K562 (cell line): ENCODE measurements at regions not wholly inside any gene's neighbourhood (a gene's known extent, or its start where the extent isn't known, plus 50 kb on each side); places are given as distances from the start of the nearest gene placed in this dataset.

Source experiments
- ATAC-seq: fragments of 200-7000 bp; cut with Tn5 transposase; 3 replicates; pipeline ENCODE4 v1.9.1; 2020; ENCODE audit warnings: moderate library complexity
- BruUV-seq: library from RNA; stranded (reverse); fragments of 400-500 nt; replicated peaks from 2 replicates; lab custom pipeline; 2021; lab: Mats Ljungman, UMichigan
- CTCF ChIA-PET: fragments of 300-600 bp; formaldehyde crosslinking; extraction: SDS; loops from one replicate; lab custom pipeline; 2021; ENCODE audit warnings: low intra/inter-chr PET ratio; lab: Yijun Ruan, JAX
- POLR2A ChIA-PET: fragments of 300-600, 350-650 bp; sonication (Branson Sonifier 250); formaldehyde crosslinking; extraction: SDS; loops from one replicate; lab custom pipeline; 2021; ENCODE audit warnings: antibody characterized with exemption, inconsistent platforms; lab: Yijun Ruan, JAX
- DNase-seq, 4 experiments: peaks; one replicate each; pipeline versions ENCODE4 v3.0.0 to v3.0.0-alpha.2; 2011 to 2018; ENCODE audit warnings: low spot score in 3 of 4, mixed read lengths in 3 of 4; ENCODE audit errors: extremely low read depth in 1 of 4
- FAIRE-seq: peaks from 2 replicates; lab custom pipeline; 2011; peaks lifted over from hg19 to GRCh38; lab: Jason Lieb, UNC
- H2AFZ ChIP-seq: 2 replicates; pipeline ENCODE4 v1.6.0; 2011; ENCODE audit warnings: low read depth, low read length, control low read depth, inconsistent platforms
- H3K27ac ChIP-seq: fragments of 200-600 bp; 3 replicates; pipeline ENCODE4 v1.8.0; 2011; ENCODE audit warnings: low read depth, mild to moderate bottlenecking, control low read depth, inconsistent platforms, low read length, moderate library complexity, mixed read lengths; ENCODE audit errors: extremely low read depth
- H3K27me3 ChIP-seq, 2 experiments: fragments of 300-600 bp in 1 of 2; 2 replicates in 1 of 2; 3 replicates in 1 of 2; pipeline versions ENCODE4 v1.6.0 to v1.8.0; 2011; ENCODE audit warnings: inconsistent platforms in 2 of 2, low read length in 2 of 2, mild to moderate bottlenecking in 1 of 2, mixed read lengths in 1 of 2, moderate library complexity in 1 of 2; ENCODE audit not compliant: control insufficient read depth in 2 of 2, insufficient read depth in 2 of 2
- H3K36me3 ChIP-seq: fragments of 300-600 bp; 3 replicates; pipeline ENCODE4 v1.8.0; 2011; ENCODE audit warnings: mild to moderate bottlenecking, low read length, inconsistent platforms; ENCODE audit not compliant: control insufficient read depth, insufficient read depth
- H3K4me1 ChIP-seq, 2 experiments: fragments of 200-600 bp in 1 of 2; replicated peaks in 1 of 2; 2 replicates in 1 of 2; 3 replicates in 1 of 2; pipeline versions ENCODE4 v1.5.1 to v1.8.0; 2011; ENCODE audit warnings: inconsistent platforms in 2 of 2, low read length in 2 of 2, mild to moderate bottlenecking in 1 of 2, mixed read lengths in 1 of 2, moderate library complexity in 1 of 2; ENCODE audit not compliant: control insufficient read depth in 2 of 2, insufficient read depth in 2 of 2
- H3K4me2 ChIP-seq: 2 replicates; pipeline ENCODE4 v1.6.1; 2011; ENCODE audit warnings: low read length, control low read depth, inconsistent platforms, mixed read lengths; ENCODE audit not compliant: insufficient read depth
- H3K4me3 ChIP-seq: fragments of 200-600 bp; sonication (generic), shearing (Covaris generic); 2 replicates; pipeline ENCODE4 v1.5.1; 2016; ENCODE audit warnings: control low read depth, inconsistent platforms
- H3K79me2 ChIP-seq: fragments of 200-600 bp; 3 replicates; pipeline ENCODE4 v1.8.0; 2011; ENCODE audit warnings: low read length, inconsistent platforms; ENCODE audit not compliant: control insufficient read depth, insufficient read depth
- H3K9ac ChIP-seq, 2 experiments: 2 replicates each; pipeline versions ENCODE4 v1.6.0 to v1.6.1; 2011; ENCODE audit warnings: low read depth in 2 of 2, low read length in 2 of 2, control low read depth in 1 of 2, inconsistent platforms in 1 of 2, mild to moderate bottlenecking in 1 of 2, mixed read lengths in 1 of 2; ENCODE audit not compliant: insufficient read depth in 1 of 2
- H3K9me1 ChIP-seq: one replicate; pipeline ENCODE4 v1.6.0; 2011; ENCODE audit warnings: inconsistent platforms, mild to moderate bottlenecking, low read length, moderate library complexity; ENCODE audit not compliant: control insufficient read depth, insufficient read depth
- H3K9me3 ChIP-seq: replicated peaks from 2 replicates; pipeline ENCODE4 v1.5.1; 2011; ENCODE audit warnings: low read depth, low read length, inconsistent platforms; ENCODE audit not compliant: control insufficient read depth, insufficient read depth
- H4K20me1 ChIP-seq: replicated peaks from 2 replicates; pipeline ENCODE4 v1.6.1; 2011; ENCODE audit warnings: low read length, inconsistent platforms, mixed read lengths; ENCODE audit not compliant: control insufficient read depth, insufficient read depth
- ARID4B ChIP-seq: sonication (generic); formaldehyde crosslinking; IDR thresholded peaks from 2 replicates; pipeline ENCODE4 v1.8.0; 2022; ENCODE audit warnings: mild to moderate bottlenecking, missing genetic modification reagents
- ESRRB ChIP-seq: fragments of 250-450 bp; sonication (Bioruptor Pico); IDR thresholded peaks from 2 replicates; pipeline ENCODE4 v1.5.0; 2020; ENCODE audit warnings: mild to moderate bottlenecking, moderate library complexity, borderline replicate concordance
- ETS1 ChIP-seq: conservative IDR thresholded peaks from 2 replicates; pipeline ENCODE4 v1.6.1; 2011; ENCODE audit warnings: low read depth, mild to moderate bottlenecking, low read length; ENCODE audit not compliant: control insufficient read depth
- HDAC2 ChIP-seq: fragments of 450-650 bp; IDR thresholded peaks from 2 replicates; pipeline ENCODE4 v1.6.1; 2016; ENCODE audit warnings: mild to moderate bottlenecking
- HDAC8 ChIP-seq: fragments of 450-650 bp; IDR thresholded peaks from 2 replicates; pipeline ENCODE4 v1.6.1; 2016; ENCODE audit warnings: mild to moderate bottlenecking, missing genetic modification characterization, moderate library complexity, missing compliant biosample characterization
- HMG20B ChIP-seq: fragments of 250-450 bp; sonication (Bioruptor Pico); IDR thresholded peaks from 2 replicates; pipeline ENCODE4 v1.5.0; 2021; ENCODE audit warnings: mild to moderate bottlenecking
- HNRNPL ChIP-seq: fragments of 200-400 bp; formaldehyde crosslinking; IDR thresholded peaks from 2 replicates; pipeline ENCODE4 v1.6.1; 2017; ENCODE audit warnings: low read depth, mild to moderate bottlenecking, low read length
- JUND ChIP-seq, 2 experiments: IDR thresholded peaks; 2 replicates in 1 of 2; 3 replicates in 1 of 2; pipeline ENCODE4 v1.6.1; 2011; ENCODE audit warnings: borderline replicate concordance in 2 of 2, low read depth in 2 of 2, low read length in 2 of 2, improper control_type of control experiment in 1 of 2, missing biosample characterization in 1 of 2, missing genetic modification characterization in 1 of 2, missing genetic modification reagents in 1 of 2
- NFIX ChIP-seq: fragments of 250-450 bp; sonication (Bioruptor Pico); IDR thresholded peaks from 2 replicates; pipeline ENCODE4 v1.4.0; 2020; ENCODE audit warnings: low read depth, mild to moderate bottlenecking, moderate library complexity
- PHF8 ChIP-seq: fragments of 200-600 bp; sonication (generic); IDR thresholded peaks from 2 replicates; pipeline ENCODE4 v1.6.1; 2012; ENCODE audit warnings: mixed run types, mild to moderate bottlenecking, inconsistent platforms, low read length, moderate library complexity, borderline replicate concordance
- ZNF740 ChIP-seq, 3 experiments: fragments of 200-800 bp in 1 of 3; sonication (Bioruptor generic) in 1 of 3; sonication (generic) in 1 of 3; formaldehyde crosslinking in 1 of 3; IDR thresholded peaks; 2 replicates each; pipeline versions ENCODE4 v1.6.1 to v1.8.0; 2016 to 2022; ENCODE audit warnings: mild to moderate bottlenecking in 2 of 3, missing compliant biosample characterization in 2 of 3, missing genetic modification characterization in 2 of 3, missing genetic modification reagents in 1 of 3
- WGBS: fragments of 100-300 bp; shearing (Covaris generic); methylation state at CpG from one replicate; pipeline ENCODE4 v1.1.6; 2016; ENCODE audit warnings: low coverage, mixed read lengths; ENCODE audit not compliant: insufficient coverage; ENCODE audit errors: missing lambda C conversion rate; 5-methylcytosine and 5-hydroxymethylcytosine counted together
- in situ Hi-C: fragments of 300-500 bp; cut with MboI; formaldehyde crosslinking; loops from 4 replicates; pipeline ENCODE4 v1.15.0; 2018; ENCODE audit warnings: inconsistent platforms, mixed read lengths
- intact Hi-C: fragments of 100-400 bp; cut with micrococcal nuclease; formaldehyde crosslinking; loops from 2 replicates; pipeline ENCODE4 v1.14.2; 2022

GRCh38 chr16:87227296-87227951, 89.8 kb downstream of the C16orf95 start:
- no peaks in the 10 kb centered on the region for H3K36me3 ChIP-seq
- FAIRE-seq, result no peak
- in situ Hi-C loops, result no loop called here
- TF ChIP-seq ESRRB (CRISPR knock-in tag) (no peak), ZNF740 (CRISPR knock-in tag; IDR thresholded peaks at IDR 0.05) (no peak), ZNF740 (tag; IDR thresholded peaks at IDR 0.05) (no peak), HMG20B (CRISPR knock-in tag) (no peak), HNRNPL (no peak), PHF8 (no peak), JUND (IDR thresholded peaks at IDR 0.05; ENCODE audit: borderline replicate concordance, low read depth, low read length) (no peak), JUND (tag; IDR thresholded peaks at IDR 0.05; ENCODE audit: borderline replicate concordance, low read depth, low read length) (no peak), ARID4B (CRISPR knock-in tag) (no peak), HDAC8 (tag) (no peak), ETS1 (no peak), HDAC2 (no peak), NFIX (no peak)
- TF ChIP-seq, all 486 proteins: peak for 0
- H3K9ac ChIP-seq, result 0 out of 4 replicates have a peak overlapping the region, but pooled peaks of 1 of the 2 experiments have one; percentile 15
- ChIA-PET CTCF (no interaction called here), POLR2A (no interaction called here)
- no peak for DNase-seq
- H4K20me1 ChIP-seq, result no peaks in the 10 kb centered on the region; the same call in 1 of the 2 replicates
- H3K27ac ChIP-seq, result no peak overlapping the region
- H3K9me1 ChIP-seq, result no peaks in the 10 kb centered on the region
- intact Hi-C loops, result no loop called here
- no peaks in the 10 kb centered on the region for H3K4me1 ChIP-seq
- no TSS peak for BruUV-seq
- H3K79me2 ChIP-seq, result no peaks in the 10 kb centered on the region
- WGBS, result 34% methylated on average over 18 of the region's 24 CpGs
- H3K27me3 ChIP-seq, result peaks cover 3 to 23% of the 10 kb centered on the region in 2 experiments; a peak in 3 of 5 replicates
- no peak overlapping the region for H3K4me2 ChIP-seq
- no peaks in the 10 kb centered on the region for H3K9me3 ChIP-seq
- H3K4me3 ChIP-seq, result no peak overlapping the region
- no peak overlapping the region for H2AFZ ChIP-seq
- ATAC-seq, result no peak
